Activated CD4-positive, alpha-beta T cell treated with anti-CD3 and anti-CD28 coated beads, Interleukin-2, amount 10 ng/mL, durations not matched to agents 7 days and 5 days (primary cell): ENCODE measurements at regions not wholly inside any gene's neighbourhood (a gene's known extent, or its start where the extent isn't known, plus 50 kb on each side); places are given as distances from the start of the nearest gene placed in this dataset.
A peak's percentile ranks its signal among the peaks of the same experiment; 100 is the strongest.

Experiments used
- CTCF ChIA-PET: fragments of 350-600 bp; sonication (Branson Sonifier 250); formaldehyde crosslinking; loops from one replicate; lab custom pipeline; 2021; ENCODE audit warnings: antibody characterized with exemption; lab: Charles Lee
- POLR2A ChIA-PET: fragments of 350-600 bp; sonication (Branson Sonifier 250); formaldehyde crosslinking; loops from one replicate; lab custom pipeline; 2021; ENCODE audit warnings: antibody characterized with exemption; lab: Charles Lee
- DNase-seq: peaks from one replicate; pipeline ENCODE4 v3.0.0-alpha.2; 2020
- H3K27ac Mint-ChIP-seq: one replicate; pipeline ENCODE4 v1.8.0; 2021; ENCODE audit warnings: mild to moderate bottlenecking, moderate library complexity, mixed read lengths
- H3K27me3 Mint-ChIP-seq: one replicate; pipeline ENCODE4 v1.8.0; 2021; ENCODE audit warnings: mixed read lengths
- H3K36me3 Mint-ChIP-seq: one replicate; pipeline ENCODE4 v1.8.0; 2021; ENCODE audit warnings: low read depth, mixed read lengths
- H3K4me1 Mint-ChIP-seq: one replicate; pipeline ENCODE4 v1.8.0; 2021; ENCODE audit warnings: mixed read lengths
- H3K4me3 Mint-ChIP-seq: one replicate; pipeline ENCODE4 v1.8.0; 2021; ENCODE audit warnings: mild to moderate bottlenecking, moderate library complexity, mixed read lengths
- H3K9me3 Mint-ChIP-seq: one replicate; pipeline ENCODE4 v1.8.0; 2021; ENCODE audit warnings: mixed read lengths

DNA sequence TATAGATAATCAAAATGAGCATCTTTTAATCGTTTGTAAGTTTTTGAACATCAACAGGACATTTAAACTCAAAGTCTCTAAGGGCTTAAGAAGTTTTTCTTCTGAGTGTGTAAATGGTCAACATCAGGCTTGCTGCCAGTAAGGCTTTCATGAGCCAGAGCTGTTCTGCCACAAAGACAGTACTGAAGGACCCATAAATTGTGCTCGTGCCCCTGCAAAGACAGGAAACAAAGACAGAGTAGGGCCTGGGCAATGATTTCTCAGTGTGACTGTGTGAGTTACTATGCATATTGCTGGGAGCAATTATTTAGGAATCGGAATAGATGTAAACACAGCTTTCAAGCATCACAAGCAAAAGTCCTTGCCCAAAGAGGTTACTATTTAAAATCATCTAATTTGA is 300.0 kb downstream of the IDS start:
- Mint-ChIP-seq H3K27me3 (peaks cover 2% of the 10 kb centered on the region), H3K36me3 (no peaks in the 10 kb centered on the region), H3K4me3 (no peak overlapping the region), H3K9me3 (no peaks in the 10 kb centered on the region), H3K4me1 (peaks cover 4% of the 10 kb centered on the region), H3K27ac (no peak overlapping the region)
- DNase-seq: no peak
- POLR2A ChIA-PET: no interaction called here
- CTCF ChIA-PET: no interaction called here

DNA sequence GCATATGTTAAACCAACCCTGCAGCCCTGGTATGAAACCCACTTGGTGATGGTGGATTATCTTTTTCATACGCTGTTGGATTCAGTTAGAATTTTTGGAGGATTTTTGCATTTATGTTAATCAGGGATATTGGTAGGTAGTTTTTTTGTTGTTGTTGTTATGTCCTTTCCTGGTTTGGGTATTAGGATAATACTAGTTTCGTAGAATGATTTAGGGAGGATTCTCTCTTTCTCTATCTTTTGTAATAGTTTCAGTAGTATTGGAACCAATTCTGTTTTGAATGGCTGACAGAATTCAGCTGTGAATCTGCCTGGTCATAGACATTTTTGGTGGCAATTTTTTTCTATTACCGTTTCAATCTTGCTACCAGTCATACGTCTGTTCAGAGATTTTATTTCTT is 305.4 kb downstream of the IDS start:
- CTCF ChIA-PET: no interaction called here
- no peaks in the 10 kb centered on the region for H3K36me3 Mint-ChIP-seq
- POLR2A ChIA-PET: no interaction called here
- no peak overlapping the region for H3K4me3 Mint-ChIP-seq
- H3K27ac Mint-ChIP-seq: no peak overlapping the region
- no peaks in the 10 kb centered on the region for H3K9me3 Mint-ChIP-seq
- no peak for DNase-seq
- peaks cover 2% of the 10 kb centered on the region for H3K27me3 Mint-ChIP-seq
- H3K4me1 Mint-ChIP-seq: no peaks in the 10 kb centered on the region

DNA sequence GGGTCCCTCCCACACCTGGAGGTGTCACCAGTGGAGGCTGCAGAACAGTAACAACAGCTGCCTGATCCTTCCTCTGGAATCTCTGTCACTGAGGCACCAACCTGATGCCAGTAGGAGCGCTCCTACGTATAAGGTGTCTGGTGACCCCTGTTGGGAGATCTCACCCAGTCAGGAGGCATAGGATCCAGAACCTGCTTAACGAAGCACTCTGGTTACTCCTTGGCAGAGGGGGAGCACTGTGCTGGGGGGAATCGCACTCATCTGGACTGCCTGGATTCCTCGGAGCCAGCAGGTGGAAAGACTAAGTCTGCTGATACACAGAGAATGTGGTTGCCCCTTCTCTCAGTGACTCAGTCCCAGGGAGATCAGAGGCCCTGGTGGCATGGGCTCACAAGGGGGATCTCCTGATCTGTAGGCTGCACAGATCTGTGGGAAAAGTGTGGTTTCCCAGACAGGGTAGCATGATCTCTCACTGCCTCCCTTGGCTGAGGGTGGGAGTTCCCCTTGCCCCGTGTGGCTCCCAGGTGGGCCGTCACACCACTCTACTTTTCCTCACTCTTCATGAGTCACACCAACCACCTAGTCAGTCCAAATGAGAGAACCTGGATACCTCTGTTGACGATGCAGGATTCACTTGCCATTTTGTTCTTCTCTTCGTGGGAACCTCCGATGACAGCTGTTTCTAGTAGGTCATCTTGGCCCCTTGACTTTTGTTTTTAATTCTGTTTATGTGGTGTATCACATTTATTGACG is 305.9 kb downstream of the IDS start:
- H3K4me3 Mint-ChIP-seq: no peak overlapping the region
- DNase-seq: no peak
- ChIA-PET POLR2A (no interaction called here), CTCF (no interaction called here)
- H3K4me1 Mint-ChIP-seq: no peaks in the 10 kb centered on the region
- no peaks in the 10 kb centered on the region for H3K9me3 Mint-ChIP-seq
- H3K27me3 Mint-ChIP-seq: peaks cover 2% of the 10 kb centered on the region
- no peak overlapping the region for H3K27ac Mint-ChIP-seq
- H3K36me3 Mint-ChIP-seq: no peaks in the 10 kb centered on the region

DNA sequence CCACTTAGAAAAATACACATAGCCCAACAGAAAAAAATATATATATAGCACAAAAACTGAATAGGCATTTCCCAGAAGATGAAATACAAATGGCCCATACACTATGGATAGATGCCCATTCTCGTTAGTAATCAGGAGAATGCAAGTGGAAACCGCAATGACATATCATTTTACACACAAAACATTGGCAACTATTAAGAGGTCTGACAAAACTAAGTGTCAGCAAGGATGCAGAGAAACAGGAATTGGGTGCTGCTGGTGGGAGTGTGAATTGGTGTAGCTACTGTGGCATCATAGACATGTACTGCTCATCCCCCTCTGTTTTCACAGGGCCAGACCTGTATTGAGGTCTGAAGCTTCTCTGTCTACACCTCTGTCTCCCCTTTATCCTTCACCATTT is 320.0 kb downstream of the IDS start:
- no peak for DNase-seq
- Mint-ChIP-seq H3K9me3 (no peaks in the 10 kb centered on the region), H3K4me3 (no peak overlapping the region), H3K4me1 (no peaks in the 10 kb centered on the region), H3K27ac (no peak overlapping the region), H3K27me3 (no peaks in the 10 kb centered on the region), H3K36me3 (no peaks in the 10 kb centered on the region)
- POLR2A ChIA-PET: no interaction called here
- CTCF ChIA-PET: no interaction called here

DNA sequence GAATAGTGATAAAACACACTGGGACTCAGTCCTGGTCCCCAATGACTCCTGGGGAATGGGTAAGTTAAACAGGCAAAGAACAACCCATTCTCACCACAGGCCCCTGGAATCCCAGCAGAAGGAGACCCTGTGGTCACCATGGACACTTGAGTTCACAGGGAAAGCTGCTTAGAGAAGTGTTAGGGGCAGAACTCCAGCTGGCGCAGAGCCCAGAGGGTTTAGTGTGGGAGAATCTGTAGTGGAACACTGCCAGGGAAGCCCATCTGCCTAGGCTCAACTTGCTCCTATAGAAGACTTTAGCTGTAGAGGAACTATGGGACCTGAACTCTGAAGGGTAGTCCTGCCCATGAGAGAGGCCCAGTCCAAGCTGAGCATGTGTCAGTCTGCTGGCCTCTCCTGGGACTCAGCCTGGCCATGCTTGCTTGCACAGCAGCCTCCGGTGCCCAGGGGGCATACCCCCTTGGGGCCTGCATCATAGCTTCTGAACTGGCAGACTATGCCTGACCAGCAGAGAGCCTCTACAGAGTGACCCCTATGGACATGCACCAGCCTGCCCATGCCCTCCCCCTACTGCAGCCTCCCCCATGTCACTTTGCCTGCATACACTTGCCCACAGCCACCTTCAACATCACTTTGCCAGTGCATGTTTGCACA is 343.5 kb downstream of the IDS start:
- DNase-seq: no peak
- H3K27ac Mint-ChIP-seq: no peak overlapping the region
- no peaks in the 10 kb centered on the region for H3K9me3 Mint-ChIP-seq
- no peaks in the 10 kb centered on the region for H3K36me3 Mint-ChIP-seq
- no peaks in the 10 kb centered on the region for H3K4me1 Mint-ChIP-seq
- peaks cover 6% of the 10 kb centered on the region for H3K27me3 Mint-ChIP-seq
- CTCF ChIA-PET: no interaction called here
- H3K4me3 Mint-ChIP-seq: no peak overlapping the region
- POLR2A ChIA-PET: no interaction called here

DNA sequence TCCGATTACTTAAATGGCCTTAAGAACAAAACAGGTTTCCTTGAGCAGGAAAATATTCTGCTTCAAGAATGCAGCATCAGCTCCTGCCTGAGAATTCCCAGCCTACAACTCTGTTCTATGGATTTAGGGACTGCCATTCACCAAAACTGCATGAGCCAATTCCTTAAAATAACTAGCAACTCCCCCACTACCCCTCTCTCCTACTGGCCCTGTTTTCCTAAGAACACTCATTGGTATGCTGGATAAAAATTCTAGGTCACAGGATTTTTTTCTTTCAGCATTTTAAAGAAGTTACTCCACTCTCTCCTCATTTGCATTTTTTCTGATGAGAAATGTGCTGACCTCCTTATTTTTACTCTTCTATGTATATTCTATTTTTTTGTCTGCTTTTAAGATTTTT is 347.1 kb downstream of the IDS start:
- POLR2A ChIA-PET: no interaction called here
- Mint-ChIP-seq H3K4me1 (no peaks in the 10 kb centered on the region), H3K27me3 (peaks cover 3% of the 10 kb centered on the region), H3K9me3 (no peaks in the 10 kb centered on the region), H3K36me3 (no peaks in the 10 kb centered on the region), H3K27ac (no peak overlapping the region), H3K4me3 (no peak overlapping the region)
- no peak for DNase-seq
- CTCF ChIA-PET: no interaction called here

DNA sequence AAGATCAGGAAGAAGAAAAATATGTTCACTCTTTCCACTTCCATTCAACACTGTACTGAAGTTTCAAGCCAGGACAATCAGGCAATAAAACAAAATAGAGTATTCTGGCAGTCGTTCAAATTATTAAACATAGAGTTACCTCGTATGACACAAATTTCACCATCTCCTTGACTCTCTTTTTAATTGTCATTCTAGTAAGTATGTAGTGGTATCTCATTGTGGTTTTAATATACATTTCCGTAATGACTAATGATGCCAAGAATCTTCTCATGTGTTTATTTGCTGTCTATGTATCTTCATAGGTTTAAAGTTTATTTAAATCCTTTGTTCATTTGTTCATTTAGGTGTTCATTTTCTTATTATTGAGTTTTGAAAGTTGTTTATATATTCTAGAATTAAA is 352.2 kb downstream of the IDS start:
- H3K9me3 Mint-ChIP-seq: no peaks in the 10 kb centered on the region
- no peaks in the 10 kb centered on the region for H3K36me3 Mint-ChIP-seq
- no peaks in the 10 kb centered on the region for H3K27me3 Mint-ChIP-seq
- no peak overlapping the region for H3K27ac Mint-ChIP-seq
- ChIA-PET POLR2A (no interaction called here), CTCF (no interaction called here)
- no peak overlapping the region for H3K4me3 Mint-ChIP-seq
- no peak for DNase-seq
- H3K4me1 Mint-ChIP-seq: no peaks in the 10 kb centered on the region

DNA sequence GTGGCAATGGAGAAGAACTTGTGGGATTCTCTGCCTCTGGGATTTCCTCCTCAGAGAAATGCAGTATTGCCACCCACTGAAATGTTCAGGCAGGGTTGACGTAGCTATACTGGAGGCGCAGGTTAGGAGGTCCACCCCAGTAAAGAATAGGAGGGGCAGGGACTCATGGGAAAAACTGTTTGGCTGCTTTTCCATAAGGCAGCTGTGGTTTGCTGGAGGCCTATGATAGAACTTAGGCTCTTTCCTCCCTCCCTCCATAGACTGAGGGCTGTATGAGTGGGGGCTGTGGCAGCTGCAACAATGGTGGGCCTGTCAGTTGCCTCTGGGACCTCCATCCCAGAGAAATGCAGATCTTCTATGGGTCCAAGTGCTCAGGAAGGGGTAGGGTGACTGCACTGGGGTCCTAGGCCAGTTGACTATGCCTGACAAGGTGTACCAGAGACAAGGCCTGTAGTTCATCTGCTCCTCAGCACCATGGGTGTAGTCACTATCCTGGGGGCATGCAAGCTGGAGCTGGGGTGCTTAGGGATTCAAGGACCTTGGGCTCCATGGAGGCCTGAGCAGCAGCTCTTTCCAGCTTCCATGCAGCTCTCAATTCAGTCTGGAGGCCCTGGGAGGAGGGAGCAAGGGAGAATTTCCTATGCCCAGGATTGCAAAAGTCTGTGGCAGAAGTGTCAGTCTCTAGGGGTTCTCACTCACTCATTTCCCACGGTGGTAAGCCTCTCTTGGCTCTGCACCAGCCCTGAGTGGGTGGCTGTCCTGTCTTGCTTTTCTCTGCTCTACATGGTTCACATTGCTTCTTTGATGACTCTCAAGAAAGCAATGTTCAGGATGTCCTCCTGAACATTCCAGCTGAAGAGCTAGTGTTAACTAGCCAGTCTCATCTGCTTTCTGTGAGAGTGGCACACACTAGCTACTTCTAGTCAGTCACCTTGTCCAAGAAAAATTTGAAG is 353.0 kb downstream of the IDS start:
- POLR2A ChIA-PET: no interaction called here

DNA sequence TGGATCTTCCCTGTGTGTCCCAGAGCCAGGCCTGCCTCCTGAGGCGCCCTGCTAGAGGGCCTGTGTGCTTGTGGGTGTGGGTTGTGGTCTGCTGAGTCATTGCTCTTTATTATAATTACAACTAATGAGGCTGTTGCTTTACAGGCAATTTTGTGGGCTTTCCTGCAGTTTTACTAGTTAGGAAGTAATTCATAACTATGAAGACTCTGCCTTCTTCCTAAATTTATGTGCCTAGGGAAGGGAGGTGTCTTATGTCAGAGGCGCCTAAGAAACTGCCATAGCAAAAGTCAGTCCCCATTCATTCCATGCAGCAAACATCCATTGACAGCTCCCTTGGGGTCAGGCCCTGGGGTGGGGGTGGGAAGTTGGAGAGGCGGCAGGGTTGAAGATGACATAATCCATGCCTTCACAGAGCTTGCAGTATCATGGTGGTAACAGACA is 359.2 kb downstream of the IDS start:
- POLR2A ChIA-PET: no interaction called here
- no peaks in the 10 kb centered on the region for H3K27me3 Mint-ChIP-seq
- no peaks in the 10 kb centered on the region for H3K36me3 Mint-ChIP-seq
- no peaks in the 10 kb centered on the region for H3K4me1 Mint-ChIP-seq
- H3K9me3 Mint-ChIP-seq: no peaks in the 10 kb centered on the region
- CTCF ChIA-PET: no interaction called here
- DNase-seq: no peak
- no peak overlapping the region for H3K4me3 Mint-ChIP-seq
- H3K27ac Mint-ChIP-seq: no peak overlapping the region

More for the DNA sequence above, 353.0 kb downstream of the IDS start:
- Mint-ChIP-seq H3K36me3 (no peaks in the 10 kb centered on the region), H3K9me3 (no peaks in the 10 kb centered on the region), H3K4me1 (no peaks in the 10 kb centered on the region), H3K4me3 (no peak overlapping the region), H3K27ac (peak overlapping the region; percentile 25), H3K27me3 (no peaks in the 10 kb centered on the region)
- CTCF ChIA-PET: no interaction called here
- no peak for DNase-seq

DNA sequence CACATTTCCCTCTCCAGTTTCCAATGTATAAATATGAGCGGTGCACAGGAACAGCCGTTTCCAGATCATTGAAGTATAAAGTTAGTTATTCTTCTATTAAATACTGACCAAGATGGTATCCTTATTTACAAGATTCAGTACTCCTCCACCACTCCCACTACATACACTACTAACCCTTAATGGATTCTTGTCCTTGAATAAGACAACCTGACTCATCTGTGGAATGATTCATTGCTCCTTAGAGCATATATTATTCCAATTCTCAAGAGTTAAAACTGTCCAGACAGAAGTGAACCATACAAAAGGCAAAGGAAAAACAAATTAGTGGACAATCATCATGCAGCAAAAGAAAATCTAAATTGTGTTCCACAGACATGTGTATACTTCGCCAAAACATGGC is 373.3 kb downstream of the IDS start:
- H3K27ac Mint-ChIP-seq: no peak overlapping the region
- CTCF ChIA-PET: no interaction called here

DNA sequence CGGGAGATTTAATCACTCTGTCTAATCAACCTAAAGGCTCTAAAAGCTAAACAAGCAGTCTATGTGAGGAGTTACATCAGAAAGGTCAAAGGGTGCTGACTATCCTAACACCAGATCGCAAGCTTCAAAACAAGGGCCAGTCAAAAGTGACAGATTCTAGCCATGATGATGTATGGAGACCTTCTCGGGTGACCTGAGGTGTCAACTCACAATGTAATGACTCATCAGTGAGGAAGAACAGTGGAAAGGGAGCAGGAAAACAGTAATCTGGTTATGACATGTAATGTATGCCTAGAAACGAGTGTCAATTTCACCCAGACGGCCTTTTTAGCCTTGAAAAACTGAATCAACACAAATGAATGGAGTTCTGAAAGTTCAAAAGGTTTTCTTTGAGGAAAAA is 375.3 kb downstream of the IDS start:
- no peaks in the 10 kb centered on the region for H3K27me3 Mint-ChIP-seq
- H3K4me1 Mint-ChIP-seq: no peaks in the 10 kb centered on the region
- no peak for DNase-seq
- no peaks in the 10 kb centered on the region for H3K9me3 Mint-ChIP-seq
- ChIA-PET CTCF (no interaction called here), POLR2A (no interaction called here)
- no peak overlapping the region for H3K27ac Mint-ChIP-seq
- no peak overlapping the region for H3K4me3 Mint-ChIP-seq
- H3K36me3 Mint-ChIP-seq: no peaks in the 10 kb centered on the region

More for the DNA sequence above, 373.3 kb downstream of the IDS start:
- no peaks in the 10 kb centered on the region for H3K27me3 Mint-ChIP-seq
- DNase-seq: no peak
- POLR2A ChIA-PET: no interaction called here
- no peaks in the 10 kb centered on the region for H3K4me1 Mint-ChIP-seq
- no peak overlapping the region for H3K4me3 Mint-ChIP-seq
- no peaks in the 10 kb centered on the region for H3K36me3 Mint-ChIP-seq
- H3K9me3 Mint-ChIP-seq: no peaks in the 10 kb centered on the region

DNA sequence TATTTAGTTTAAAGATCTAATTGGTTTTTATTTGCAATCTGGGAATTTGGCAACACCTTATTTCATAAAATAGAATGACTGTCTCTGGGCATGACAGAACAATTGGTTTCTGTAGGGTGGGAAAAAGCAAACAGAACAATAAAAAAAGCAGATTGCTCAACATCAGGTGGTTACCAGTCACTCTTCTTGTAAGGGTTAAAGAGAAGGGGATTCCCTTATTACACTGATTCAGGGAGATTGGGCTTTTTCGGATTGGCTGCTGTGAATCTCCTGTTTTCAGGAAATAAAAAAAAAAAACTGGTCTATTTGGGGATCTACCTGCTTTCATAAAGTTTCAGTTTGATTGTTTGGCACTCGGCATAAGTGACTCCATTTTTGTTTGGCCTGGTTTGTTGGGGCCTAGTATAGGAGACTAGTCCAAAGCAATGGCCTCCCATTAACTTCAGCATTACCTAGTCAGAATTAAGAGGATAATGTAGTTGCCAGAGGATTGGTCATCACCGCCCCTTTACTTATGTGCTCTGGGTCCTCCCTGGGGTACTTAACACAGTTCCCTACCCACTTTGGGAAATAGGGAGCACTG is 380.5 kb downstream of the IDS start:
- Mint-ChIP-seq H3K9me3 (no peaks in the 10 kb centered on the region), H3K4me3 (no peak overlapping the region), H3K36me3 (no peaks in the 10 kb centered on the region), H3K27ac (no peak overlapping the region), H3K4me1 (no peaks in the 10 kb centered on the region), H3K27me3 (no peaks in the 10 kb centered on the region)
- ChIA-PET POLR2A (no interaction called here), CTCF (no interaction called here)
- no peak for DNase-seq
